GM19468 (cell line): ENCODE measurements at regions not wholly inside any gene's neighbourhood (a gene's known extent, or its start where the extent isn't known, plus 50 kb on each side); places are given as distances from the start of the nearest gene placed in this dataset.

Source experiments
- ATAC-seq: cut with Tn5 transposase; IDR thresholded peaks from one replicate; pipeline ENCODE4 v1.9.1; 2021; ENCODE audit warnings: mild to moderate bottlenecking, moderate library complexity, moderate number of reproducible peaks; ENCODE audit not compliant: unreplicated experiment; ENCODE audit errors: extremely low read depth

GRCh38 chr5:133749331-133749985 is 137.1 kb upstream of the FSTL4 start:
- no peak for ATAC-seq

- no peak for ATAC-seq
These were observed 134.5 kb upstream of the FSTL4 start for GRCh38 chr5:133746834-133747233.

GRCh38 chr5:133744960-133745308 is 132.6 kb upstream of the FSTL4 start:
- no peak for ATAC-seq

- ATAC-seq = no peak
These were observed 132.0 kb upstream of the FSTL4 start for GRCh38 chr5:133744051-133744959.

- ATAC-seq = no peak
These were observed 130.2 kb upstream of the FSTL4 start for GRCh38 chr5:133742431-133742988.

GRCh38 chr5:133741818-133742355 is 129.5 kb upstream of the FSTL4 start:
- ATAC-seq = no peak

- no peak for ATAC-seq
These were observed 129.1 kb upstream of the FSTL4 start for GRCh38 chr5:133741396-133741795.

GRCh38 chr5:133739181-133739780 is 126.9 kb upstream of the FSTL4 start:
- ATAC-seq = no peak

GRCh38 chr5:133738271-133738670 is 125.9 kb upstream of the FSTL4 start:
- ATAC-seq = no peak

GRCh38 chr5:133736512-133736911 is 124.2 kb upstream of the FSTL4 start:
- no peak for ATAC-seq

- no peak for ATAC-seq
These were observed 123.0 kb upstream of the FSTL4 start for GRCh38 chr5:133735346-133735745.

GRCh38 chr5:133734916-133735315 is 122.6 kb upstream of the FSTL4 start:
- no peak for ATAC-seq

GRCh38 chr5:133732536-133732935 is 120.2 kb upstream of the FSTL4 start:
- no peak for ATAC-seq

GRCh38 chr5:133731951-133732350 is 119.6 kb upstream of the FSTL4 start:
- no peak for ATAC-seq

GRCh38 chr5:133730866-133731265 is 118.5 kb upstream of the FSTL4 start:
- ATAC-seq = no peak

- ATAC-seq = no peak
These were observed 118.0 kb upstream of the FSTL4 start for GRCh38 chr5:133730346-133730745.

- no peak for ATAC-seq
These were observed 117.5 kb upstream of the FSTL4 start for GRCh38 chr5:133729800-133730199.

- no peak for ATAC-seq
These were observed 116.1 kb upstream of the FSTL4 start for GRCh38 chr5:133728475-133728874.

- ATAC-seq = no peak
These were observed 115.3 kb upstream of the FSTL4 start for GRCh38 chr5:133727636-133728035.

GRCh38 chr5:133723651-133724366 is 111.5 kb upstream of the FSTL4 start:
- ATAC-seq = no peak
